A549 (cell line): ENCODE measurements at regions not wholly inside any gene's neighbourhood (a gene's known extent, or its start where the extent isn't known, plus 50 kb on each side); places are given as distances from the start of the nearest gene placed in this dataset.

Experiments
- ATAC-seq, 2 experiments: fragments of 200-7000 bp in 1 of 2; fragments of >200 bp in 1 of 2; cut with Nextera tagmentation in 1 of 2; cut with Tn5 transposase in 1 of 2; 3 replicates each; pipeline versions ENCODE4 v1.8.0 to v1.9.1; 2018 to 2020; ENCODE audit warnings: mild to moderate bottlenecking in 1 of 2, moderate library complexity in 1 of 2
- CTCF ChIA-PET: fragments of 300-600 bp; sonication (Branson Sonifier 250); formaldehyde crosslinking; extraction: SDS; loops from one replicate; lab custom pipeline; 2021; ENCODE audit warnings: antibody characterized with exemption, inconsistent platforms; lab: Yijun Ruan, JAX
- POLR2A ChIA-PET: fragments of 350-600 bp; formaldehyde crosslinking; extraction: SDS; loops from one replicate; lab custom pipeline; 2021; ENCODE audit warnings: antibody characterized with exemption, inconsistent platforms; lab: Yijun Ruan, JAX
- DNase-seq, 2 experiments: peaks; one replicate each; pipeline versions ENCODE4 v3.0.0 to v3.0.0-alpha.2; 2011 to 2016; ENCODE audit warnings: low read depth in 1 of 2, low spot score in 1 of 2
- FAIRE-seq: peaks from 2 replicates; lab custom pipeline; 2011; peaks lifted over from hg19 to GRCh38; lab: Jason Lieb, UNC
- H3K27ac ChIP-seq, 2 experiments: fragments of >200 bp; sonication (Bioruptor Twin); formaldehyde crosslinking; 3 replicates each; pipeline ENCODE4 v1.5.1; 2016 to 2017
- H3K4me1 ChIP-seq: fragments of >200 bp; sonication (Bioruptor Twin); formaldehyde crosslinking; 3 replicates; pipeline ENCODE4 v1.6.1; 2016
- H3K4me2 ChIP-seq: fragments of >200 bp; sonication (Bioruptor Twin); formaldehyde crosslinking; 3 replicates; pipeline ENCODE4 v1.6.1; 2016
- H3K4me3 ChIP-seq: fragments of >200 bp; sonication (Bioruptor Twin); formaldehyde crosslinking; 3 replicates; pipeline ENCODE4 v1.5.1; 2016
- H3K9me3 ChIP-seq: fragments of >200 bp; sonication (Bioruptor Twin); formaldehyde crosslinking; 3 replicates; pipeline ENCODE4 v1.6.1; 2016
- CBX8 ChIP-seq: fragments of 200-600 bp; sonication (generic); IDR thresholded peaks from 2 replicates; pipeline ENCODE4 v1.6.1; 2016
- CHD4 ChIP-seq: fragments of 200-600 bp; sonication (generic); IDR thresholded peaks from 2 replicates; pipeline ENCODE4 v1.6.1; 2016; ENCODE audit warnings: antibody characterized with exemption, mild to moderate bottlenecking, borderline replicate concordance
- E2F6 ChIP-seq: IDR thresholded peaks from 2 replicates; pipeline ENCODE4 v1.6.1; 2012; ENCODE audit warnings: low read depth, borderline replicate concordance
- EHF ChIP-seq: fragments of 250-450 bp; sonication (Bioruptor Pico); IDR thresholded peaks from 2 replicates; pipeline ENCODE4 v1.5.0; 2020; ENCODE audit warnings: mild to moderate bottlenecking
- EHMT2 ChIP-seq: fragments of 200-600 bp; sonication (generic); IDR thresholded peaks from 2 replicates; pipeline ENCODE4 v1.6.1; 2016; ENCODE audit warnings: antibody characterized with exemption, low read depth, mild to moderate bottlenecking, moderate library complexity
- FOSL2 ChIP-seq, 2 experiments: fragments of 450-650 bp in 1 of 2; fragments of >200 bp in 1 of 2; sonication (Bioruptor Twin) in 1 of 2; formaldehyde crosslinking; IDR thresholded peaks; 2 replicates each; pipeline versions ENCODE4 v1.5.0 to v1.6.1; 2016 to 2020; ENCODE audit warnings: mild to moderate bottlenecking in 1 of 2, moderate library complexity in 1 of 2
- HOXB5 ChIP-seq: fragments of 250-450 bp; sonication (Bioruptor Pico); IDR thresholded peaks from 2 replicates; pipeline ENCODE4 v1.5.0; 2020; ENCODE audit warnings: mild to moderate bottlenecking, moderate library complexity
- JUN ChIP-seq, 2 experiments: fragments of >200 bp; sonication (Bioruptor Twin); formaldehyde crosslinking; IDR thresholded peaks; 2 replicates in 1 of 2; 3 replicates in 1 of 2; pipeline ENCODE4 v1.6.1; 2016 to 2017
- JUNB ChIP-seq: fragments of >200 bp; sonication (Bioruptor Twin); formaldehyde crosslinking; IDR thresholded peaks from 2 replicates; pipeline ENCODE4 v1.6.1; 2016
- MAFK ChIP-seq: fragments of 450-650 bp; IDR thresholded peaks from 2 replicates; pipeline ENCODE4 v1.6.1; 2014; ENCODE audit not compliant: partially characterized antibody
- MAX ChIP-seq: IDR thresholded peaks from 2 replicates; pipeline ENCODE4 v1.6.1; 2012
- MAZ ChIP-seq: fragments of 150-350 bp; IDR thresholded peaks from 2 replicates; pipeline ENCODE4 v1.6.1; 2014; ENCODE audit warnings: antibody characterized with exemption, low read depth, low read length, borderline replicate concordance
- NFE2L2 ChIP-seq: fragments of 150-350 bp; conservative IDR thresholded peaks from 2 replicates; pipeline ENCODE4 v1.6.1; 2014; ENCODE audit warnings: low read length
- NPAS2 ChIP-seq: fragments of 250-450 bp; sonication (Bioruptor Pico); IDR thresholded peaks from 2 replicates; pipeline ENCODE4 v1.8.0; 2022; ENCODE audit warnings: mild to moderate bottlenecking, moderate library complexity, borderline replicate concordance
- NR3C1 ChIP-seq: fragments of >200 bp; sonication (Bioruptor Twin); formaldehyde crosslinking; IDR thresholded peaks from 3 replicates; pipeline ENCODE4 v1.6.1; 2017
- PBX3 ChIP-seq: IDR thresholded peaks from 2 replicates; pipeline ENCODE4 v1.6.1; 2012
- PHF8 ChIP-seq: fragments of 200-600 bp; sonication (generic); IDR thresholded peaks from 2 replicates; pipeline ENCODE4 v1.6.1; 2016; ENCODE audit warnings: low read depth, mild to moderate bottlenecking, antibody characterized with exemption, moderate library complexity, borderline replicate concordance
- POLR2AphosphoS2 ChIP-seq: conservative IDR thresholded peaks from 2 replicates; pipeline ENCODE4 v1.6.1; 2012; ENCODE audit warnings: low read length, improper control_type of control experiment, inconsistent platforms
- RAD21 ChIP-seq, 2 experiments: fragments of >200 bp in 1 of 2; sonication (Bioruptor Twin) in 1 of 2; formaldehyde crosslinking in 1 of 2; IDR thresholded peaks in 1 of 2; conservative IDR thresholded peaks in 1 of 2; 2 replicates in 1 of 2; 3 replicates in 1 of 2; pipeline ENCODE4 v1.6.1; 2012 to 2018; ENCODE audit warnings: inconsistent platforms in 1 of 2
- REST ChIP-seq: fragments of 200-600 bp; sonication (generic); IDR thresholded peaks from 2 replicates; pipeline ENCODE4 v1.6.1; 2016; ENCODE audit warnings: antibody characterized with exemption, mild to moderate bottlenecking, moderate library complexity
- RNF2 ChIP-seq: fragments of 200-600 bp; sonication (generic); IDR thresholded peaks from 2 replicates; pipeline ENCODE4 v1.6.1; 2016; ENCODE audit warnings: low read depth, mild to moderate bottlenecking, antibody characterized with exemption, moderate library complexity, borderline replicate concordance
- SMC3 ChIP-seq: fragments of >200 bp; sonication (Bioruptor Twin); formaldehyde crosslinking; IDR thresholded peaks from 3 replicates; pipeline ENCODE4 v1.6.1; 2018; ENCODE audit warnings: inconsistent platforms
- SREBF2 ChIP-seq: fragments of 450-650 bp; IDR thresholded peaks from 2 replicates; pipeline ENCODE4 v1.6.1; 2014; ENCODE audit warnings: mild to moderate bottlenecking, moderate library complexity
- TFCP2L1 ChIP-seq: fragments of 250-450 bp; sonication (Bioruptor Pico); IDR thresholded peaks from 2 replicates; pipeline ENCODE4 v1.5.0; 2021; ENCODE audit warnings: mild to moderate bottlenecking
- TP53 ChIP-seq: fragments of 250-450 bp; sonication (Bioruptor Pico); IDR thresholded peaks from 2 replicates; pipeline ENCODE4 v1.5.0; 2021; ENCODE audit warnings: mild to moderate bottlenecking, moderate library complexity
- ZFP36 ChIP-seq: fragments of 450-650 bp; IDR thresholded peaks from 2 replicates; pipeline ENCODE4 v1.6.1; 2014; ENCODE audit warnings: borderline replicate concordance; ENCODE audit not compliant: partially characterized antibody
- ZNF302 ChIP-seq: fragments of 250-450 bp; sonication (Bioruptor Pico); IDR thresholded peaks from 2 replicates; pipeline ENCODE4 v1.9.0; 2021; ENCODE audit warnings: inconsistent platforms, mild to moderate bottlenecking, moderate library complexity
- ZSCAN20 ChIP-seq: fragments of 250-450 bp; sonication (Bioruptor Pico); IDR thresholded peaks from 2 replicates; pipeline ENCODE4 v1.8.0; 2022; ENCODE audit warnings: mild to moderate bottlenecking, moderate library complexity
- WGBS: methylation state at CpG from one replicate; pipeline ENCODE4 v1.1.6; 2017; ENCODE audit errors: missing lambda C conversion rate; 5-methylcytosine and 5-hydroxymethylcytosine counted together
- TF ChIP-seq, protein P1 (sequence below): fragments of >200 bp; sonication (Bioruptor Twin); formaldehyde crosslinking; IDR thresholded peaks from 2 replicates; pipeline ENCODE4 v1.6.1; 2016
- TF ChIP-seq, protein P2 (sequence below): fragments of 250-450 bp; sonication (Bioruptor Pico); IDR thresholded peaks from 2 replicates; pipeline ENCODE4 v1.5.0; 2020; ENCODE audit warnings: low read depth, mild to moderate bottlenecking, moderate library complexity

DNA sequence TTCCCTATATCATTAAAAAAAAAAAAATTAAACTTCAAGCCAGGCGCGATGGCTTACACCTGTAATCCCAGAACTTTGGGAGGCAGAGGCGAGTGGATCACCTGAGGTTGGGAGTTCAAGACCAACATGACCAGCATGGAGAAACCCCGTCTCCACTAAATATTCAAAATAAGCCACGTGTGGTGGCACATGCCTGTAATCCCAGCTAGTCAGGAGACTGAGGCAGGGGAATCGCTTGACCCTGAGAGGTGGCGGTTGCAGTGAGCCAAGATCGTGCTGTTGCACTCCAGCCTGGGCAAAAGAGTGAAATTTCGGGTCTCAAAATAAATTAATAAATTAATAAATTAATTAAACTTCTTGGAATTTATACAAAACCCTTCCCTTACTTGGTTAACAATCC is 358.6 kb upstream of the CDH9 start:
- Histone ChIP-seq H3K4me2 (no peak overlapping the region), H3K9me3 (no peaks in the 10 kb centered on the region; the same call in 2 of the 3 replicates)
- TF ChIP-seq MAX, result no peak
- no peak for TF ChIP-seq NFE2L2
- TF ChIP-seq RNF2, result no peak
- TF ChIP-seq SMC3, result no peak
- TF ChIP-seq TFCP2L1 (CRISPR knock-in tag), result no peak
- TF ChIP-seq, protein P1, sequence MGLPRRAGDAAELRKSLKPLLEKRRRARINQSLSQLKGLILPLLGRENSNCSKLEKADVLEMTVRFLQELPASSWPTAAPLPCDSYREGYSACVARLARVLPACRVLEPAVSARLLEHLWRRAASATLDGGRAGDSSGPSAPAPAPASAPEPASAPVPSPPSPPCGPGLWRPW, result no peak
- TF ChIP-seq TP53 (CRISPR knock-in tag), result no peak
- TF ChIP-seq NPAS2, result no peak
- TF ChIP-seq MAZ, result no peak
- TF ChIP-seq FOSL2 (IDR thresholded peaks at IDR 0.05), result no peak
- no peak for TF ChIP-seq FOSL2 (CRISPR knock-in tag; IDR thresholded peaks at IDR 0.05)
- TF ChIP-seq, protein P2, sequence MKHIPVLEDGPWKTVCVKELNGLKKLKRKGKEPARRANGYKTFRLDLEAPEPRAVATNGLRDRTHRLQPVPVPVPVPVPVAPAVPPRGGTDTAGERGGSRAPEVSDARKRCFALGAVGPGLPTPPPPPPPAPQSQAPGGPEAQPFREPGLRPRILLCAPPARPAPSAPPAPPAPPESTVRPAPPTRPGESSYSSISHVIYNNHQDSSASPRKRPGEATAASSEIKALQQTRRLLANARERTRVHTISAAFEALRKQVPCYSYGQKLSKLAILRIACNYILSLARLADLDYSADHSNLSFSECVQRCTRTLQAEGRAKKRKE, result no peak
- no peak for TF ChIP-seq PHF8
- TF ChIP-seq ZFP36, result no peak
- TF ChIP-seq, all 56 proteins: peak for 0
- no peaks in the 10 kb centered on the region for H3K4me1 ChIP-seq
- FAIRE-seq (no peak), DNase-seq (no peak), ATAC-seq (no peak)
- 75% methylated on average over 9 of the region's 9 CpGs for WGBS
- no peak overlapping the region for H3K27ac ChIP-seq
- CTCF ChIA-PET, result interaction anchor here (0.6 kb wide), 1 partner anchor 333 kb away, joined by 3 read pairs; no protein-coding TSS in a partner anchor
- no peak overlapping the region for H3K4me3 ChIP-seq
- POLR2A ChIA-PET, result no interaction called here

DNA sequence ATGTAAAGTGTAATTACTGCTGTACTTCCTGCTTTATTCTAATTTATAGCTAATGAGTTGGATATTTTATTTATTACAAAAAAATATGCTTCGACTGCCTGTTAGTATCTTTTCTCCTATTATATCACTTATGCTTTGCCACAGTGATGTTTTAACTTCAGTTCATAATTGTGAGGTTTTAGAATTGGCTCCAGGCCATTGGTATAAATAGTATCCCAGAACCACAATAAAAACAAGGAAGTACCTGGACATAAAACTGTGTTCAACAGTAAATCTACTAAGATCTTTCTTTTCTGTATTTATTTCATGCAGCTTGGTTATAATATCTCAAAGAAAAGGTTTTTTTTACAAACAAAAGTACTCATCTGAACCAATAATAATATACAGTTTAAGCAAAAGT is 354.3 kb upstream of the CDH9 start:
- TF ChIP-seq POLR2AphosphoS2 (no peak), JUNB (no peak), ZSCAN20 (no peak), SREBF2 (no peak), ZFP36 (no peak), CHD4 (no peak), NR3C1 (no peak), JUN (IDR thresholded peaks at IDR 0.05) (no peak), PBX3 (no peak), E2F6 (no peak), CBX8 (no peak), HOXB5 (CRISPR knock-in tag) (no peak), EHMT2 (no peak), ZNF302 (CRISPR knock-in tag) (no peak), REST (no peak), TP53 (CRISPR knock-in tag) (no peak), RAD21 (conservative IDR thresholded peaks at IDR 0.05 in 1 of 2, IDR thresholded peaks at IDR 0.05 in 1 of 2) (no peak), EHF (no peak), MAFK (no peak)
- TF ChIP-seq, protein P2, result no peak
- CTCF ChIA-PET, result no interaction called here
- no peak overlapping the region for H3K4me2 ChIP-seq
- POLR2A ChIA-PET, result no interaction called here
- no peak overlapping the region for H3K27ac ChIP-seq
- FAIRE-seq (no peak), DNase-seq (no peak), ATAC-seq (no peak)
- WGBS, result 14% methylated on average over 1 of the region's 1 CpG
- no peaks in the 10 kb centered on the region for H3K9me3 ChIP-seq
- H3K4me1 ChIP-seq, result no peaks in the 10 kb centered on the region
- H3K4me3 ChIP-seq, result no peak overlapping the region
